ENCODE measurements at regions not wholly inside any gene's neighbourhood (a gene's known extent, or its start where the extent isn't known, plus 50 kb on each side); places are given as distances from the start of the nearest gene placed in this dataset.

DNA sequence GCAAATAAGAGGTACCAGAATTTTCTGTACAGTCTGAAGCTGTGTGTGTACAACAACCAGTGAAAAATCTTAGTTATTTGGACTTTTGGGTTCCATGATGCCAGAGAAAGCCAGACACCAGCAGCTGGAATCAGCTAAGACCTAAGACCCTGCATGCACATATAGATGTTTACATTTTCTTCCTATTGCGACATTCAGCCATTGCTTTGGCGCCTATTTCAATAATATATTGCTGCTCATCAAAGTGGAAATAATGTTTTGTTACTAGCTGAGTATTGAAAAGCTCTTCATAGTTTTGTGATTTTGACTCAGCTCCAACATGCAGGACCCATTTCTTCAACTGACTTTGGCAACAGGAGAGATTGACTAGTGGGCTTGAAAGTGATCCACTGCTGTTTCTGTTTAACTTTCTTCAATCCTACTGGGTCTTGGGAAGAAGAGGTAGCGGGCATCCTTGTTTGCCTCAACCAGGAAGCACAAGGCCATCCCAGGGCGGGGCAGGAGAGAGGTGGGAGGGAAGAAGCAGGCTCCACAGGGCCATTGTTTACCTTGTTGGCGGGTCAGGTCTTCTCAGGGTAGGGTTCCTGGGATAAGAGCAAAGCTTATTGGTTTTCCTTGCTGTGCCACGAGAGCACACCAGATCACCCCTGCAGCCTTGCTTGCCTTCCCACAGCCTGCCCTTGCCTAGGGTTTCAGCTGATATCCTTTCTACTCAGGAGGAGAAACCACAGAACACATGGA lies 101.3 kb upstream of the ESR1 start:
- no peaks in the 10 kb centered on the region for H3K27me3 Mint-ChIP-seq (ENCODE audit: unreplicated experiment)
- TF ChIP-seq, protein P1, sequence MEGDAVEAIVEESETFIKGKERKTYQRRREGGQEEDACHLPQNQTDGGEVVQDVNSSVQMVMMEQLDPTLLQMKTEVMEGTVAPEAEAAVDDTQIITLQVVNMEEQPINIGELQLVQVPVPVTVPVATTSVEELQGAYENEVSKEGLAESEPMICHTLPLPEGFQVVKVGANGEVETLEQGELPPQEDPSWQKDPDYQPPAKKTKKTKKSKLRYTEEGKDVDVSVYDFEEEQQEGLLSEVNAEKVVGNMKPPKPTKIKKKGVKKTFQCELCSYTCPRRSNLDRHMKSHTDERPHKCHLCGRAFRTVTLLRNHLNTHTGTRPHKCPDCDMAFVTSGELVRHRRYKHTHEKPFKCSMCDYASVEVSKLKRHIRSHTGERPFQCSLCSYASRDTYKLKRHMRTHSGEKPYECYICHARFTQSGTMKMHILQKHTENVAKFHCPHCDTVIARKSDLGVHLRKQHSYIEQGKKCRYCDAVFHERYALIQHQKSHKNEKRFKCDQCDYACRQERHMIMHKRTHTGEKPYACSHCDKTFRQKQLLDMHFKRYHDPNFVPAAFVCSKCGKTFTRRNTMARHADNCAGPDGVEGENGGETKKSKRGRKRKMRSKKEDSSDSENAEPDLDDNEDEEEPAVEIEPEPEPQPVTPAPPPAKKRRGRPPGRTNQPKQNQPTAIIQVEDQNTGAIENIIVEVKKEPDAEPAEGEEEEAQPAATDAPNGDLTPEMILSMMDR (IDR thresholded peaks at IDR 0.05; ENCODE audit: partially characterized antibody, unreplicated experiment), result no peak
- H3K9me3 Mint-ChIP-seq (ENCODE audit: unreplicated experiment), result no peaks in the 10 kb centered on the region
- DNase-seq, result no peak
- H3K36me3 Mint-ChIP-seq (ENCODE audit: unreplicated experiment), result no peaks in the 10 kb centered on the region
- no peaks in the 10 kb centered on the region for H3K4me1 Mint-ChIP-seq (ENCODE audit: low read depth, unreplicated experiment)
- H3K27ac Mint-ChIP-seq (ENCODE audit: unreplicated experiment), result no peak overlapping the region
- no peak overlapping the region for H3K4me3 Mint-ChIP-seq (ENCODE audit: unreplicated experiment)

DNA sequence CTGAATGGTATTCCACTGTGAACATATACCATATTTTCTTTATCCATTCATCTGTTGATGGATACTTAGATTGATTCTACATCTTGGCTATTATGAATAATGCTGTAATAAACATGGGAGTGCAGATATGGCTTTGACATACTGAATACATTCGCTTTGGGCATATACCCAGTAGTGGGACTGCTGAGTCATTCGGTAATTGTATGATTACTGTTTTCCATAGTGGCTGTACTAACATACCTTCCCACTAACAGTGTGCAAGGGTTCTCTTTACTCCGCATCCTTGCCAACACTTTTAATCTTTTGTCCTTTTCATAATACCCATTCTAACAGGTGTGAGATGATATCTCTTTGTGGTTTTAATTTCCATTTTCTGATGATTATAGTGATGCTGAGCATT lies 98.2 kb upstream of the ESR1 start:
- Mint-ChIP-seq H3K27me3 (ENCODE audit: unreplicated experiment) (no peaks in the 10 kb centered on the region), H3K9me3 (ENCODE audit: unreplicated experiment) (no peaks in the 10 kb centered on the region), H3K4me3 (ENCODE audit: unreplicated experiment) (no peak overlapping the region), H3K4me1 (ENCODE audit: low read depth, unreplicated experiment) (no peaks in the 10 kb centered on the region), H3K36me3 (ENCODE audit: unreplicated experiment) (no peaks in the 10 kb centered on the region), H3K27ac (ENCODE audit: unreplicated experiment) (no peak overlapping the region)
- TF ChIP-seq, protein P1 (IDR thresholded peaks at IDR 0.05; ENCODE audit: partially characterized antibody, unreplicated experiment), result no peak
- DNase-seq, result no peak

DNA sequence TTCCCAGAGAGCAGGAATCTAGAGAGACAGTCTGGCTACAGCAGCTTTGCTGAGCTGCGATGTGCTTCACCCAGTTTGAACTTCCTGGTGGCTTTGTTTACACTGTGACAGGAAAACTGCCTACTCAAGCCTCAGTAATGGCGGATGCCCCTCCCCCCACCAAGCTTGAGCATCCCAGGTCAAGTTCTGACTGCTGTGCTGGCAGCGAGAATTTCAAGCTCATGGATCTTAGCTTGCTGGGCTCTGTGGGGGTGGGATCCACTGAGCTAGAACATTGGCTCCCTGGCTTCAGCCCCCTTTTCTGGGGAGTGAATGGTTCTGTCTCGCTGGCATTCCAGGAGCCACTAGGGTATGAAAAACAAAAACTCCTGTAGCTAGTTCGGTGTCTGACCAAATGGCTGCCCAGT lies 91.0 kb upstream of the ESR1 start:
- H3K36me3 Mint-ChIP-seq (ENCODE audit: unreplicated experiment), result no peaks in the 10 kb centered on the region
- no peak overlapping the region for H3K27ac Mint-ChIP-seq (ENCODE audit: unreplicated experiment)
- no peak overlapping the region for H3K4me3 Mint-ChIP-seq (ENCODE audit: unreplicated experiment)
- H3K27me3 Mint-ChIP-seq (ENCODE audit: unreplicated experiment), result peaks cover 4% of the 10 kb centered on the region
- H3K4me1 Mint-ChIP-seq (ENCODE audit: low read depth, unreplicated experiment), result no peaks in the 10 kb centered on the region
- peaks cover 4% of the 10 kb centered on the region for H3K9me3 Mint-ChIP-seq (ENCODE audit: unreplicated experiment)
- TF ChIP-seq, protein P1 (IDR thresholded peaks at IDR 0.05; ENCODE audit: partially characterized antibody, unreplicated experiment), result no peak
- no peak for DNase-seq

DNA sequence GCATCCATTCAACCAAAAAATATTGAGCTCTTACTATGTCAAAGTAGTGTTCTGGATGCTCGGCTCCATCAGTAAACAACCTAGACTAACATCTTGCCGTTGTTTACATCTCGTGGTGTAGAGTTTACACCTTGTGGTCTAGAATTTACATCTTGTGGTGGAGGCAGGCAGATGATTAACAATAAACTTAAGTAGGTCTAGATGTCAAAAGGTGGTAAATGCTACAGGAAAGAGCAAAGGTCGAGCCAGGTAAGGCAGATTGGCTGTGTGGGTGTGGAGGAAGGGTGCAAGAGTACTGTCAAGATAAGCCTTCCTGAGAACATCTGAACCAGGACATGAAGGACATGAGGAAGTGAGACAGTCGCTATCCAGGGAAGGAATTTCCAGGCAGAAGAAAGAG lies 88.4 kb upstream of the ESR1 start:
- H3K4me1 Mint-ChIP-seq (ENCODE audit: low read depth, unreplicated experiment), result no peaks in the 10 kb centered on the region
- TF ChIP-seq, protein P1 (IDR thresholded peaks at IDR 0.05; ENCODE audit: partially characterized antibody, unreplicated experiment), result no peak
- H3K9me3 Mint-ChIP-seq (ENCODE audit: unreplicated experiment), result peaks cover 4% of the 10 kb centered on the region
- H3K4me3 Mint-ChIP-seq (ENCODE audit: unreplicated experiment), result no peak overlapping the region
- no peak for DNase-seq
- H3K36me3 Mint-ChIP-seq (ENCODE audit: unreplicated experiment), result no peaks in the 10 kb centered on the region
- H3K27me3 Mint-ChIP-seq (ENCODE audit: unreplicated experiment), result peaks cover 4% of the 10 kb centered on the region
- H3K27ac Mint-ChIP-seq (ENCODE audit: unreplicated experiment), result no peak overlapping the region

GRCh38 chr6:151721146-151721545 lies 86.3 kb upstream of the ESR1 start:
- no peak overlapping the region for H3K27ac Mint-ChIP-seq (ENCODE audit: unreplicated experiment)

More at GRCh38 chr6:151721146-151721545, 86.3 kb upstream of the ESR1 start:
- Mint-ChIP-seq H3K4me1 (ENCODE audit: low read depth, unreplicated experiment) (no peaks in the 10 kb centered on the region), H3K4me3 (ENCODE audit: unreplicated experiment) (no peak overlapping the region), H3K27me3 (ENCODE audit: unreplicated experiment) (peaks cover 4% of the 10 kb centered on the region), H3K9me3 (ENCODE audit: unreplicated experiment) (no peaks in the 10 kb centered on the region), H3K36me3 (ENCODE audit: unreplicated experiment) (no peaks in the 10 kb centered on the region)
- TF ChIP-seq, protein P1 (IDR thresholded peaks at IDR 0.05; ENCODE audit: partially characterized antibody, unreplicated experiment), result no peak
- no peak for DNase-seq

Measured in glutamatergic neuron (in vitro differentiated cells).